ENCODE measurements at regions not wholly inside any gene's neighbourhood (a gene's known extent, or its start where the extent isn't known, plus 50 kb on each side); places are given as distances from the start of the nearest gene placed in this dataset.

DNA sequence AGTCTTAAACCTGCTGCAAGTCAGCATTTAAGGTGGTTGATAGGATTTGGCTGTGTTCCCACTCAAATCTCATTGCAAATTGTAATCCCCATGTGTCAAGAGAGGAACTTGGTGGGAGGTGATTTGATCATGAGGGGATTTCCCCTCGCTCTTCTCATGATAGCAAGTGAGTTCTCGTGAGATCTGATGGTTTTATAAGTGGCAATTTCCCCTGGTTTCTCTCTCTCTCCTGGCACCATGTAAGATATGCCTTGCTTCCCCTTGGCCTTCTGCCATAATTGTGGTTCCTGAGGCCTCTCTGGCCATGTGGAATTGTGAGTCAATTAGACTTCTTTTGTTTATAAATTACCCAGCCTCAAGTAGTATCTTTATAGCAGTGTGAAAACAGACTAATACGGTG, 84.3 kb upstream of the SMC2 start:
- 0% methylated on average over 3 of the region's 3 CpGs for WGBS (ENCODE audit: insufficient coverage, low coverage, missing lambda C conversion rate)
- POLR2A ChIA-PET = interaction anchor here (0.9 kb wide), 1 partner anchor 213 kb away, joined by 5 read pairs; no protein-coding TSS in a partner anchor
- H3K79me2 ChIP-seq (ENCODE audit: control insufficient read depth, insufficient read depth, low read length) = no peaks in the 10 kb centered on the region
- FAIRE-seq = no peak
- no peak overlapping the region for H3K9ac ChIP-seq (ENCODE audit: insufficient read depth in 1 of 2, low read depth in 2 of 2, low read length in 2 of 2)
- BruUV-seq (replicated peaks) = no TSS peak
- H4K20me1 ChIP-seq (replicated peaks; ENCODE audit: control insufficient read depth, insufficient read depth, low read length) = no peaks in the 10 kb centered on the region
- H3K9me1 ChIP-seq (ENCODE audit: control insufficient read depth, insufficient read depth, low read length) = no peaks in the 10 kb centered on the region
- no peaks in the 10 kb centered on the region for H3K9me3 ChIP-seq (replicated peaks; ENCODE audit: control insufficient read depth, insufficient read depth, low read depth, low read length)
- DNase-seq (ENCODE audit: extremely low read depth in 1 of 4, low spot score in 3 of 4) = no peak
- intact Hi-C loops (cut with micrococcal nuclease) (no loop called here), in situ Hi-C loops (cut with MboI) (no loop called here)
- H3K27ac ChIP-seq (ENCODE audit: extremely low read depth, low read depth, low read length) = no peak overlapping the region
- no peak overlapping the region for H3K4me2 ChIP-seq (ENCODE audit: insufficient read depth, low read length)
- CTCF ChIA-PET (ENCODE audit: low intra/inter-chr PET ratio) = no interaction called here
- no peaks in the 10 kb centered on the region for H3K4me1 ChIP-seq (replicated peaks in 1 of 2; ENCODE audit: control insufficient read depth in 2 of 2, insufficient read depth in 2 of 2, low read length in 2 of 2)
- ATAC-seq = no peak
- H3K27me3 ChIP-seq (ENCODE audit: control insufficient read depth in 2 of 2, insufficient read depth in 2 of 2, low read length in 2 of 2) = no peaks in the 10 kb centered on the region
- H3K36me3 ChIP-seq (ENCODE audit: control insufficient read depth, insufficient read depth, low read length) = no peaks in the 10 kb centered on the region
- H3K4me3 ChIP-seq = no peak overlapping the region
- no peak overlapping the region for H2AFZ ChIP-seq (ENCODE audit: low read depth, low read length)
- TF ChIP-seq TBL1XR1 (IDR thresholded peaks at IDR 0.05; ENCODE audit: low read length in 2 of 2) (no peak), HDAC6 (IDR thresholded peaks at IDR 0.05; ENCODE audit: low read depth, low read length) (no peak), BMI1 (IDR thresholded peaks at IDR 0.05; ENCODE audit: low read length) (no peak), KLF1 (tag; IDR thresholded peaks at IDR 0.05) (no peak), ZNF583 (CRISPR knock-in tag; IDR thresholded peaks at IDR 0.05) (no peak), ZNF384 (IDR thresholded peaks at IDR 0.05; ENCODE audit: low read depth, low read length) (no peak), GABPB2 (CRISPR knock-in tag; conservative IDR thresholded peaks at IDR 0.05) (no peak), HNRNPK (IDR thresholded peaks at IDR 0.05; ENCODE audit: low read depth, low read length, poor library complexity, severe bottlenecking) (no peak)
- TF ChIP-seq, protein P1, sequence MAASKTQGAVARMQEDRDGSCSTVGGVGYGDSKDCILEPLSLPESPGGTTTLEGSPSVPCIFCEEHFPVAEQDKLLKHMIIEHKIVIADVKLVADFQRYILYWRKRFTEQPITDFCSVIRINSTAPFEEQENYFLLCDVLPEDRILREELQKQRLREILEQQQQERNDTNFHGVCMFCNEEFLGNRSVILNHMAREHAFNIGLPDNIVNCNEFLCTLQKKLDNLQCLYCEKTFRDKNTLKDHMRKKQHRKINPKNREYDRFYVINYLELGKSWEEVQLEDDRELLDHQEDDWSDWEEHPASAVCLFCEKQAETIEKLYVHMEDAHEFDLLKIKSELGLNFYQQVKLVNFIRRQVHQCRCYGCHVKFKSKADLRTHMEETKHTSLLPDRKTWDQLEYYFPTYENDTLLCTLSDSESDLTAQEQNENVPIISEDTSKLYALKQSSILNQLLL (CRISPR knock-in tag; IDR thresholded peaks at IDR 0.05; ENCODE audit: borderline replicate concordance) = no peak
- TF ChIP-seq, protein P2, sequence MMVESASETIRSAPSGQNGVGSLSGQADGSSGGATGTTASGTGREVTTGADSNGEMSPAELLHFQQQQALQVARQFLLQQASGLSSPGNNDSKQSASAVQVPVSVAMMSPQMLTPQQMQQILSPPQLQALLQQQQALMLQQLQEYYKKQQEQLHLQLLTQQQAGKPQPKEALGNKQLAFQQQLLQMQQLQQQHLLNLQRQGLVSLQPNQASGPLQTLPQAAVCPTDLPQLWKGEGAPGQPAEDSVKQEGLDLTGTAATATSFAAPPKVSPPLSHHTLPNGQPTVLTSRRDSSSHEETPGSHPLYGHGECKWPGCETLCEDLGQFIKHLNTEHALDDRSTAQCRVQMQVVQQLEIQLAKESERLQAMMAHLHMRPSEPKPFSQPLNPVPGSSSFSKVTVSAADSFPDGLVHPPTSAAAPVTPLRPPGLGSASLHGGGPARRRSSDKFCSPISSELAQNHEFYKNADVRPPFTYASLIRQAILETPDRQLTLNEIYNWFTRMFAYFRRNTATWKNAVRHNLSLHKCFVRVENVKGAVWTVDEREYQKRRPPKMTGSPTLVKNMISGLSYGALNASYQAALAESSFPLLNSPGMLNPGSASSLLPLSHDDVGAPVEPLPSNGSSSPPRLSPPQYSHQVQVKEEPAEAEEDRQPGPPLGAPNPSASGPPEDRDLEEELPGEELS (CRISPR knock-in tag; IDR thresholded peaks at IDR 0.05; ENCODE audit: borderline replicate concordance) = no peak
- TF ChIP-seq, protein P3, sequence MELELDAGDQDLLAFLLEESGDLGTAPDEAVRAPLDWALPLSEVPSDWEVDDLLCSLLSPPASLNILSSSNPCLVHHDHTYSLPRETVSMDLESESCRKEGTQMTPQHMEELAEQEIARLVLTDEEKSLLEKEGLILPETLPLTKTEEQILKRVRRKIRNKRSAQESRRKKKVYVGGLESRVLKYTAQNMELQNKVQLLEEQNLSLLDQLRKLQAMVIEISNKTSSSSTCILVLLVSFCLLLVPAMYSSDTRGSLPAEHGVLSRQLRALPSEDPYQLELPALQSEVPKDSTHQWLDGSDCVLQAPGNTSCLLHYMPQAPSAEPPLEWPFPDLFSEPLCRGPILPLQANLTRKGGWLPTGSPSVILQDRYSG (tag; conservative IDR thresholded peaks at IDR 0.05; ENCODE audit: low read depth) = no peak
- TF ChIP-seq, protein P4, sequence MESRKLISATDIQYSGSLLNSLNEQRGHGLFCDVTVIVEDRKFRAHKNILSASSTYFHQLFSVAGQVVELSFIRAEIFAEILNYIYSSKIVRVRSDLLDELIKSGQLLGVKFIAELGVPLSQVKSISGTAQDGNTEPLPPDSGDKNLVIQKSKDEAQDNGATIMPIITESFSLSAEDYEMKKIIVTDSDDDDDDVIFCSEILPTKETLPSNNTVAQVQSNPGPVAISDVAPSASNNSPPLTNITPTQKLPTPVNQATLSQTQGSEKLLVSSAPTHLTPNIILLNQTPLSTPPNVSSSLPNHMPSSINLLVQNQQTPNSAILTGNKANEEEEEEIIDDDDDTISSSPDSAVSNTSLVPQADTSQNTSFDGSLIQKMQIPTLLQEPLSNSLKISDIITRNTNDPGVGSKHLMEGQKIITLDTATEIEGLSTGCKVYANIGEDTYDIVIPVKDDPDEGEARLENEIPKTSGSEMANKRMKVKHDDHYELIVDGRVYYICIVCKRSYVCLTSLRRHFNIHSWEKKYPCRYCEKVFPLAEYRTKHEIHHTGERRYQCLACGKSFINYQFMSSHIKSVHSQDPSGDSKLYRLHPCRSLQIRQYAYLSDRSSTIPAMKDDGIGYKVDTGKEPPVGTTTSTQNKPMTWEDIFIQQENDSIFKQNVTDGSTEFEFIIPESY (CRISPR knock-in tag; IDR thresholded peaks at IDR 0.05) = no peak
- TF ChIP-seq, protein P5, sequence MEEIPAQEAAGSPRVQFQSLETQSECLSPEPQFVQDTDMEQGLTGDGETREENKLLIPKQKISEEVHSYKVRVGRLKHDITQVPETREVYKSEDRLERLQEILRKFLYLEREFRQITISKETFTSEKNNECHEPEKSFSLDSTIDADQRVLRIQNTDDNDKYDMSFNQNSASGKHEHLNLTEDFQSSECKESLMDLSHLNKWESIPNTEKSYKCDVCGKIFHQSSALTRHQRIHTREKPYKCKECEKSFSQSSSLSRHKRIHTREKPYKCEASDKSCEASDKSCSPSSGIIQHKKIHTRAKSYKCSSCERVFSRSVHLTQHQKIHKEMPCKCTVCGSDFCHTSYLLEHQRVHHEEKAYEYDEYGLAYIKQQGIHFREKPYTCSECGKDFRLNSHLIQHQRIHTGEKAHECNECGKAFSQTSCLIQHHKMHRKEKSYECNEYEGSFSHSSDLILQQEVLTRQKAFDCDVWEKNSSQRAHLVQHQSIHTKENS (CRISPR knock-in tag; IDR thresholded peaks at IDR 0.05) = no peak
